T-helper 1 cell treated with Interleukin-12 subunit alpha and Interleukin-12 subunit beta and Interleukin-4 antibody, amounts not matched to agents 30 μg/mL and 1 μg/mL, for 36 hours (primary cell): ENCODE measurements at regions not wholly inside any gene's neighbourhood (a gene's known extent, or its start where the extent isn't known, plus 50 kb on each side); places are given as distances from the start of the nearest gene placed in this dataset.
"Not testable (repeated sequence)": the region's sequence is repeated elsewhere in the genome, so short reads cannot be mapped to it uniquely, and the experiment has no call there.

Source experiments
- H3K27ac Mint-ChIP-seq: one replicate; pipeline ENCODE4 v1.8.0; 2021; ENCODE audit warnings: mild to moderate bottlenecking, mixed read lengths
- H3K27me3 Mint-ChIP-seq: one replicate; pipeline ENCODE4 v1.8.0; 2021; ENCODE audit warnings: low read depth, mixed read lengths
- H3K36me3 Mint-ChIP-seq: one replicate; pipeline ENCODE4 v1.8.0; 2021; ENCODE audit warnings: low read depth, mixed read lengths
- H3K4me1 Mint-ChIP-seq: one replicate; pipeline ENCODE4 v1.8.0; 2021; ENCODE audit warnings: low read depth, mixed read lengths
- H3K4me3 Mint-ChIP-seq: one replicate; pipeline ENCODE4 v1.8.0; 2021; ENCODE audit warnings: mild to moderate bottlenecking, moderate library complexity, mixed read lengths
- H3K9me3 Mint-ChIP-seq: one replicate; pipeline ENCODE4 v1.8.0; 2021; ENCODE audit warnings: mixed read lengths

DNA sequence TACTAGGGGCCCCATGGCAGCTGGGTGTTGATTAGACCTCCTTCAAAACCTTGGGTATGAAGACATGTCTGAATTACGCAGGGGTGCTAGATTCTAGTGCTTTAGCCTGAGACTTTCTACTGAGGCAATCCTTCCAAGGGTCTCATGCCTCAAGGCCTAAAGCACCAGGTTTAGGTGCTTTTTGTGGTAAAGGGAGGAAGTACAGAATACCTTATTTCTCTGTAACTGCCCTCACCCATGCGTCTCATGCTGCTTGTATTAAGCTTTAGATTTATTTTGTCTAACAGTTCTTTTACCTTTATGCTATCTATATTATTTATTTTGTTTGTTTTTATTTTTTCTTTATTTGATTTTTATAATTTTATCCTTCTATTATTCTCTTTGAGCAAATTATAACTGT, 190.2 kb upstream of the GK2 start:
- no peak overlapping the region for H3K4me3 Mint-ChIP-seq
- H3K9me3 Mint-ChIP-seq, result no peaks in the 10 kb centered on the region
- H3K36me3 Mint-ChIP-seq, result no peaks in the 10 kb centered on the region
- no peaks in the 10 kb centered on the region for H3K27me3 Mint-ChIP-seq
- H3K4me1 Mint-ChIP-seq, result no peaks in the 10 kb centered on the region
- no peak overlapping the region for H3K27ac Mint-ChIP-seq

GRCh38 chr4:79597266-79597665, 189.2 kb upstream of the GK2 start:
- no peaks in the 10 kb centered on the region for H3K36me3 Mint-ChIP-seq
- no peaks in the 10 kb centered on the region for H3K9me3 Mint-ChIP-seq
- H3K27me3 Mint-ChIP-seq, result no peaks in the 10 kb centered on the region
- no peak overlapping the region for H3K4me3 Mint-ChIP-seq
- H3K27ac Mint-ChIP-seq, result no peak overlapping the region
- no peaks in the 10 kb centered on the region for H3K4me1 Mint-ChIP-seq

- H3K27me3 Mint-ChIP-seq, H3K4me3 Mint-ChIP-seq, H3K4me1 Mint-ChIP-seq, H3K27ac Mint-ChIP-seq, H3K9me3 Mint-ChIP-seq, H3K36me3 Mint-ChIP-seq: not testable (repeated sequence)
Observed at GRCh38 chr4:79592218-79592617, 184.2 kb upstream of the GK2 start.

- no peak overlapping the region for H3K27ac Mint-ChIP-seq
- no peaks in the 10 kb centered on the region for H3K36me3 Mint-ChIP-seq
- H3K9me3 Mint-ChIP-seq, result no peaks in the 10 kb centered on the region
- no peak overlapping the region for H3K4me3 Mint-ChIP-seq
- H3K4me1 Mint-ChIP-seq, result no peaks in the 10 kb centered on the region
- H3K27me3 Mint-ChIP-seq, result no peaks in the 10 kb centered on the region
Observed at GRCh38 chr4:79588679-79589078, 180.7 kb upstream of the GK2 start.

- not testable (repeated sequence) for H3K4me3 Mint-ChIP-seq, H3K27ac Mint-ChIP-seq
Observed at GRCh38 chr4:79587207-79587606, 179.2 kb upstream of the GK2 start.

DNA sequence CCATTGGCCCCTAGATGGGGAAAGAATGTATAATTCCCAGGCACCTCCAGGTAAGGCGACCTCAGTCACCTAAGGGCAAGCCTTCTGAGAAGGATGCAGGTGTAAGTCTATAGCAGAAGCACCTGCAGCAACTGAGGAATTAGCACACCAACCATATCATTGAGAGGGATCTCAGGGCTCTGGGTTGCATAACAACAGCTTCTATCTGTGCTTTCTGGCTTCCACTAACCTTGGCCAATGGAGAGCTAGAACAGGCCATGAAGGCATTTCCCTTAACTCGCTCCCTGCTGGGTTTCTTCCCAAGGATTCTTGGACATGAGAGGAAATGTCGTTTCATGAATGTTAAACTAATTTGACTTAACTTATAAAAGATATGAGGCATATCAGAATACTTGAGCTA, 177.8 kb upstream of the GK2 start:
- no peaks in the 10 kb centered on the region for H3K9me3 Mint-ChIP-seq
- H3K27ac Mint-ChIP-seq, result no peak overlapping the region
- H3K27me3 Mint-ChIP-seq, result peaks cover 6% of the 10 kb centered on the region
- no peak overlapping the region for H3K4me3 Mint-ChIP-seq
- no peaks in the 10 kb centered on the region for H3K4me1 Mint-ChIP-seq
- no peaks in the 10 kb centered on the region for H3K36me3 Mint-ChIP-seq

More at GRCh38 chr4:79587207-79587606, 179.2 kb upstream of the GK2 start:
- H3K27me3 Mint-ChIP-seq, H3K4me1 Mint-ChIP-seq, H3K36me3 Mint-ChIP-seq, H3K9me3 Mint-ChIP-seq: not testable (repeated sequence)

- H3K4me1 Mint-ChIP-seq, result no peaks in the 10 kb centered on the region
- peaks cover 6% of the 10 kb centered on the region for H3K27me3 Mint-ChIP-seq
- no peaks in the 10 kb centered on the region for H3K36me3 Mint-ChIP-seq
- H3K9me3 Mint-ChIP-seq, result no peaks in the 10 kb centered on the region
- H3K4me3 Mint-ChIP-seq, result no peak overlapping the region
- H3K27ac Mint-ChIP-seq, result no peak overlapping the region
Observed at GRCh38 chr4:79585330-79585729, 177.3 kb upstream of the GK2 start.

- Mint-ChIP-seq H3K36me3 (no peaks in the 10 kb centered on the region), H3K4me3 (no peak overlapping the region), H3K27me3 (peaks cover 6% of the 10 kb centered on the region), H3K4me1 (no peaks in the 10 kb centered on the region), H3K27ac (no peak overlapping the region), H3K9me3 (no peaks in the 10 kb centered on the region)
Observed at GRCh38 chr4:79584902-79585301, 176.9 kb upstream of the GK2 start.

GRCh38 chr4:79584352-79584751, 176.3 kb upstream of the GK2 start:
- H3K27ac Mint-ChIP-seq, result no peak overlapping the region
- H3K4me1 Mint-ChIP-seq, result no peaks in the 10 kb centered on the region
- no peaks in the 10 kb centered on the region for H3K36me3 Mint-ChIP-seq
- no peak overlapping the region for H3K4me3 Mint-ChIP-seq
- H3K27me3 Mint-ChIP-seq, result peaks cover 6% of the 10 kb centered on the region
- H3K9me3 Mint-ChIP-seq, result no peaks in the 10 kb centered on the region

GRCh38 chr4:79578606-79579005, 170.6 kb upstream of the GK2 start:
- Mint-ChIP-seq H3K4me1 (no peaks in the 10 kb centered on the region), H3K4me3 (no peak overlapping the region)

GRCh38 chr4:79576429-79576753, 168.4 kb upstream of the GK2 start:
- Mint-ChIP-seq H3K9me3 (no peaks in the 10 kb centered on the region), H3K36me3 (no peaks in the 10 kb centered on the region), H3K4me3 (no peak overlapping the region), H3K4me1 (no peaks in the 10 kb centered on the region), H3K27ac (no peak overlapping the region), H3K27me3 (peaks cover 21% of the 10 kb centered on the region)

More at GRCh38 chr4:79578606-79579005, 170.6 kb upstream of the GK2 start:
- H3K36me3 Mint-ChIP-seq, result no peaks in the 10 kb centered on the region
- no peak overlapping the region for H3K27ac Mint-ChIP-seq
- no peaks in the 10 kb centered on the region for H3K9me3 Mint-ChIP-seq
- peaks cover 27% of the 10 kb centered on the region for H3K27me3 Mint-ChIP-seq

DNA sequence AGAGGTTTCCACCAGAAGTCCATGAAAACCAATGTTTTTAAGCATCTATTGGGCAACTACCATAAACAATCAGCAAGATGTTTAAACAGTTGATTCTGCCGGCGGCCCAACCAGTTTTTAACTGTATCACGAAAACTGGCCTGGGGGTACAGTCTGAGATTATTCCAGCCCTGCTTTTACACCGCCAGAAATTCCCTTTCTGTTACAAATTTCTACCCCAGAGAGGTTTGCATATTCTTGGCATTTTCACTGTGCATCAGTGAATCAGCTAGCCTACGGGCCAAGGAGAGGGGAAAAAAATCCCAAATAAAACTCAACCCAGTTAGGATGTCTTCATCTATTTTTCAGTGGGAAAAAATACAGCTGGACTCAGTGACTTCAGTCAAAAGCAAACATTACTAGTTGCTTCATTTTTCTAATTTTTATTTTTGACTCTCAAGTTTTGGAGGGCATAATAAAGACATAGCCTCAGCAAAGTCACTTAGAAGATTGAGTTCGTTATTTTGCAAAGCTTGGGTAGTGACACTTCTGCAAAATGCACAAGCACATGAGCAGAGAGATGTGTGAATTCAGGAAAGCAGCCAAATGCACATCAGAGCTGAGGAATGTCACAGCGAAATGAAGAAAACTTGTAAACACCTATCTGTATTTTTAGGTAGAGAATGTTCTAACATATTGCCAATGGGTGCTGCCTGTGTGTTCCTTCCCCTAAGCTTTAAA, 167.8 kb upstream of the GK2 start:
- no peak overlapping the region for H3K27ac Mint-ChIP-seq
- H3K36me3 Mint-ChIP-seq, result no peaks in the 10 kb centered on the region
- no peaks in the 10 kb centered on the region for H3K4me1 Mint-ChIP-seq
- no peak overlapping the region for H3K4me3 Mint-ChIP-seq
- H3K27me3 Mint-ChIP-seq, result peaks cover 21% of the 10 kb centered on the region
- H3K9me3 Mint-ChIP-seq, result no peaks in the 10 kb centered on the region

- Mint-ChIP-seq H3K9me3 (no peaks in the 10 kb centered on the region), H3K27ac (no peak overlapping the region), H3K36me3 (no peaks in the 10 kb centered on the region), H3K4me1 (no peaks in the 10 kb centered on the region), H3K4me3 (no peak overlapping the region), H3K27me3 (peaks cover 26% of the 10 kb centered on the region)
Observed at GRCh38 chr4:79574741-79575451, 166.9 kb upstream of the GK2 start.

DNA sequence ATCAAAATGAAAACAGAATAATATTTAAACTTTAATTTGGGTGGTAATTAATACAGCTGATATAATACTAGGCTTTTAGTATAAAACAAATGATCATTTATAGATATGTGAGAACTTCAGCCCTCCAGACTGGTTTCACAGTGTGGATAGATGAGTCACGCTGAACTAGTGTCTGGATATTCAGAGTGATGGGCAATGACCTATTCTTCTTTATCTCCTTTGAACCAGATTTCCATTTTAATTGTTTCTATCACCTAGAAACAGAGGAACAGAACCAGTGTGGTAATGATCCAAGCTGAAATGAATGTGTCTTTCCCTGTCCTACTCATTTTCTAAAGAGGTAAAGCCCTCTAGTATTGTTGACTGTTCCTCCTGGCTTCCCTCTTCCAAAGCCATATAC, 155.2 kb upstream of the GK2 start:
- Mint-ChIP-seq H3K9me3 (no peaks in the 10 kb centered on the region), H3K27ac (no peak overlapping the region), H3K36me3 (no peaks in the 10 kb centered on the region), H3K4me3 (no peak overlapping the region), H3K4me1 (no peaks in the 10 kb centered on the region), H3K27me3 (no peaks in the 10 kb centered on the region)

- H3K4me3 Mint-ChIP-seq, result no peak overlapping the region
- H3K4me1 Mint-ChIP-seq, result no peaks in the 10 kb centered on the region
- H3K27ac Mint-ChIP-seq, result no peak overlapping the region
- no peaks in the 10 kb centered on the region for H3K9me3 Mint-ChIP-seq
- no peaks in the 10 kb centered on the region for H3K36me3 Mint-ChIP-seq
- no peaks in the 10 kb centered on the region for H3K27me3 Mint-ChIP-seq
Observed at GRCh38 chr4:79561751-79562150, 153.7 kb upstream of the GK2 start.
